ENCODE measurements at regions not wholly inside any gene's neighbourhood (a gene's known extent, or its start where the extent isn't known, plus 50 kb on each side); places are given as distances from the start of the nearest gene placed in this dataset.

- no peak for DNase-seq (ENCODE audit: low read depth, low spot score)
- Mint-ChIP-seq H3K4me1 (no peaks in the 10 kb centered on the region), H3K4me3 (no peak overlapping the region), H3K27ac (ENCODE audit: unreplicated experiment) (no peak overlapping the region), H3K27me3 (ENCODE audit: low read depth) (no peaks in the 10 kb centered on the region), H3K9me3 (peaks cover 1% of the 10 kb centered on the region), H3K36me3 (ENCODE audit: low read depth) (no peaks in the 10 kb centered on the region)
- TF ChIP-seq CTCF (conservative IDR thresholded peaks at IDR 0.05) = no peak
Observed at GRCh38 chr13:21938168-21938567, 267.3 kb downstream of the FGF9 start.

- peaks cover 3% of the 10 kb centered on the region for H3K9me3 Mint-ChIP-seq
- no peaks in the 10 kb centered on the region for H3K27me3 Mint-ChIP-seq (ENCODE audit: low read depth)
- no peak overlapping the region for H3K4me3 Mint-ChIP-seq
- H3K4me1 Mint-ChIP-seq = no peaks in the 10 kb centered on the region
- DNase-seq (ENCODE audit: low read depth, low spot score) = no peak
- no peak for TF ChIP-seq CTCF (conservative IDR thresholded peaks at IDR 0.05)
- H3K27ac Mint-ChIP-seq (ENCODE audit: unreplicated experiment) = no peak overlapping the region
- no peaks in the 10 kb centered on the region for H3K36me3 Mint-ChIP-seq (ENCODE audit: low read depth)
Observed at GRCh38 chr13:21938636-21939035, 267.8 kb downstream of the FGF9 start.

- Mint-ChIP-seq H3K27ac (ENCODE audit: unreplicated experiment) (no peak overlapping the region), H3K4me3 (no peak overlapping the region), H3K9me3 (peaks cover 11% of the 10 kb centered on the region), H3K27me3 (ENCODE audit: low read depth) (no peaks in the 10 kb centered on the region), H3K36me3 (ENCODE audit: low read depth) (peaks cover 8% of the 10 kb centered on the region), H3K4me1 (no peaks in the 10 kb centered on the region)
- no peak for DNase-seq (ENCODE audit: low read depth, low spot score)
- no peak for TF ChIP-seq CTCF (conservative IDR thresholded peaks at IDR 0.05)
Observed at GRCh38 chr13:21942061-21942460, 271.2 kb downstream of the FGF9 start.

- H3K27me3 Mint-ChIP-seq (ENCODE audit: low read depth) = no peaks in the 10 kb centered on the region
- no peak for DNase-seq (ENCODE audit: low read depth, low spot score)
- H3K9me3 Mint-ChIP-seq = peaks cover 11% of the 10 kb centered on the region
- no peaks in the 10 kb centered on the region for H3K4me1 Mint-ChIP-seq
- TF ChIP-seq CTCF (conservative IDR thresholded peaks at IDR 0.05) = no peak
- H3K4me3 Mint-ChIP-seq = no peak overlapping the region
- H3K36me3 Mint-ChIP-seq (ENCODE audit: low read depth) = peaks cover 8% of the 10 kb centered on the region
- H3K27ac Mint-ChIP-seq (ENCODE audit: unreplicated experiment) = no peak overlapping the region
Observed at GRCh38 chr13:21944610-21945009, 273.7 kb downstream of the FGF9 start.

- Mint-ChIP-seq H3K9me3 (peaks cover 11% of the 10 kb centered on the region), H3K4me3 (no peak overlapping the region), H3K4me1 (no peaks in the 10 kb centered on the region), H3K27ac (ENCODE audit: unreplicated experiment) (no peak overlapping the region), H3K27me3 (ENCODE audit: low read depth) (no peaks in the 10 kb centered on the region), H3K36me3 (ENCODE audit: low read depth) (peaks cover 8% of the 10 kb centered on the region)
- DNase-seq (ENCODE audit: low read depth, low spot score) = no peak
- TF ChIP-seq CTCF (conservative IDR thresholded peaks at IDR 0.05) = no peak
Observed at GRCh38 chr13:21945195-21945594, 274.3 kb downstream of the FGF9 start.

DNA sequence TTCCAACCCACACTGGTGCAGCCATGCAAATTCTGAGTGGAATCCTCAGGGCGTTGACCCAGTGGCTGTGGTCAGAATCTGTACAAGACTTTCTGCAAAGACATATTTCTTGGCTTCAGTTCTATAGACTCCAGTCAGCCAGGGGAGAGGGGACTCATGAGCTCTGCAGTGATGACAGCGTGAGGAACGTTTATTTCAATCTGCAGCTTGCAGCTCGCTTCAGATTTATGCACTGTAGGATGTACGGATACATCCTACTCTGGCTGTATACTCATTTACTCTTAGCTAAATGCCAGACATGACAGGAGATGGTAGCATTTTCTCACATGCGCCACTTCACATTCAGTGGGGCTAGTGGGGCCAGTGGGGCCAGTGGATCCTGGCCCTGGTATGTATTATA, 276.1 kb downstream of the FGF9 start:
- Mint-ChIP-seq H3K4me3 (no peak overlapping the region), H3K27me3 (ENCODE audit: low read depth) (no peaks in the 10 kb centered on the region), H3K9me3 (peaks cover 11% of the 10 kb centered on the region), H3K27ac (ENCODE audit: unreplicated experiment) (no peak overlapping the region), H3K36me3 (ENCODE audit: low read depth) (peaks cover 8% of the 10 kb centered on the region), H3K4me1 (no peaks in the 10 kb centered on the region)
- TF ChIP-seq CTCF (conservative IDR thresholded peaks at IDR 0.05) = no peak
- DNase-seq (ENCODE audit: low read depth, low spot score) = no peak
